ENCODE measurements at regions not wholly inside any gene's neighbourhood (a gene's known extent, or its start where the extent isn't known, plus 50 kb on each side); places are given as distances from the start of the nearest gene placed in this dataset.

- H3K4me1 Mint-ChIP-seq: peaks cover 10 to 18% (median 13%) of the 10 kb centered on the region in 7 donors
- no peak overlapping the region for H3K27ac ChIP-seq (ENCODE audit: low read depth, low read length)
- H3K27me3 Mint-ChIP-seq: peaks cover 78 to 86% (median 85%) of the 10 kb centered on the region in 5 donors
- H3K36me3 Mint-ChIP-seq: no peaks in the 10 kb centered on the region
- ChIA-PET POLR2A (interaction anchor here (1.7 kb wide), 1 partner anchor 209 kb away, joined by 4 read pairs; the partner anchor contains the start of gene NAGK), CTCF (no interaction called here)
- peaks cover 0 to 4% (median 0%) of the 10 kb centered on the region in 11 donors for H3K9me3 Mint-ChIP-seq
- H3K27ac Mint-ChIP-seq: peak overlapping the region in 1 of 9 donors; percentile 39
- H3K4me1 ChIP-seq (ENCODE audit: control insufficient read depth in 2 of 2, insufficient read depth in 2 of 2, low read length in 2 of 2): peaks cover 4 to 16% of the 10 kb centered on the region in 2 donors
- no peaks in the 10 kb centered on the region for H3K36me3 ChIP-seq (ENCODE audit: control insufficient read depth in 2 of 3, insufficient read depth in 3 of 3, low read length in 3 of 3)
- DNase-seq: peak in 2 of 9 donors; percentile 13 to 28
- no peaks in the 10 kb centered on the region for H3K9me3 ChIP-seq (ENCODE audit: control insufficient read depth in 2 of 3, low read length in 3 of 3)
- H3K27me3 ChIP-seq (ENCODE audit: control insufficient read depth in 2 of 2, insufficient read depth in 2 of 2, low read length in 2 of 2): peaks cover 11 to 15% of the 10 kb centered on the region in 2 donors
- ATAC-seq: peak; percentile 22
- intact Hi-C loops (cut with micrococcal nuclease): loop anchor here in 1 of 2 donors (2.0 to 5.0 kb wide), 2 partner anchors 55 to 209 kb away; partner anchors contain the start of genes NAGK and ZNF638
- H3K4me3 Mint-ChIP-seq: peak overlapping the region; percentile 37 to 85 (median 76)
- H3K4me3 ChIP-seq (ENCODE audit: low read length): peak overlapping the region; percentile 67
Measured at GRCh38 chr2:71277536-71278103, 50.7 kb upstream of the PAIP2B start.

GRCh38 chr2:71277147-71277475 lies 50.2 kb upstream of the PAIP2B start:
- H3K4me3 ChIP-seq (ENCODE audit: low read length): peak overlapping the region; percentile 67
- H3K4me1 Mint-ChIP-seq: peaks cover 10 to 18% (median 13%) of the 10 kb centered on the region in 7 donors

GRCh38 chr2:71276311-71277146 lies 49.6 kb upstream of the PAIP2B start:
- intact Hi-C loops (cut with micrococcal nuclease): loop anchor here (1.0 to 5.0 kb wide), 6 partner anchors 49 to 208 kb away; partner anchors contain the start of genes NAGK (in 2 of the 2), PAIP2B (in 2 of the 2), ZNF638 (in 2 of the 2) and MCEE (in 1 of the 2)
- Histone ChIP-seq H3K36me3 (ENCODE audit: control insufficient read depth in 2 of 3, insufficient read depth in 3 of 3, low read length in 3 of 3) (no peaks in the 10 kb centered on the region), H3K4me3 (ENCODE audit: low read length) (peak overlapping the region; percentile 67), H3K27me3 (ENCODE audit: control insufficient read depth in 2 of 2, insufficient read depth in 2 of 2, low read length in 2 of 2) (peaks cover 11 to 15% of the 10 kb centered on the region in 2 donors), H3K4me1 (ENCODE audit: control insufficient read depth in 2 of 2, insufficient read depth in 2 of 2, low read length in 2 of 2) (peaks cover 4 to 16% of the 10 kb centered on the region in 2 donors), H3K9me3 (ENCODE audit: control insufficient read depth in 2 of 3, low read length in 3 of 3) (no peaks in the 10 kb centered on the region), H3K27ac (ENCODE audit: low read depth, low read length) (no peak overlapping the region)
- Mint-ChIP-seq H3K4me1 (peaks cover 10 to 18% (median 13%) of the 10 kb centered on the region in 7 donors), H3K36me3 (no peaks in the 10 kb centered on the region), H3K9me3 (peaks cover 0 to 5% (median 1%) of the 10 kb centered on the region in 11 donors), H3K27ac (no peak overlapping the region), H3K4me3 (peak overlapping the region; percentile 39 to 85 (median 76)), H3K27me3 (peaks cover 78 to 89% (median 86%) of the 10 kb centered on the region in 5 donors)
- peak; percentile 100 for ATAC-seq
- DNase-seq: peak; percentile 70 to 92 (median 84)
- ChIA-PET POLR2A (interaction anchor here (1.7 kb wide), 1 partner anchor 208 kb away, joined by 4 read pairs; the partner anchor contains the start of gene NAGK), CTCF (no interaction called here)

More at GRCh38 chr2:71277147-71277475, 50.2 kb upstream of the PAIP2B start:
- no peak for ATAC-seq
- H3K36me3 Mint-ChIP-seq: no peaks in the 10 kb centered on the region
- H3K9me3 Mint-ChIP-seq: peaks cover 0 to 4% (median 0%) of the 10 kb centered on the region in 11 donors
- H3K4me1 ChIP-seq (ENCODE audit: control insufficient read depth in 2 of 2, insufficient read depth in 2 of 2, low read length in 2 of 2): peaks cover 4 to 16% of the 10 kb centered on the region in 2 donors
- peaks cover 11 to 15% of the 10 kb centered on the region in 2 donors for H3K27me3 ChIP-seq (ENCODE audit: control insufficient read depth in 2 of 2, insufficient read depth in 2 of 2, low read length in 2 of 2)
- H3K27ac ChIP-seq (ENCODE audit: low read depth, low read length): no peak overlapping the region
- ChIA-PET POLR2A (interaction anchor here (1.7 kb wide), 1 partner anchor 208 kb away, joined by 4 read pairs; the partner anchor contains the start of gene NAGK), CTCF (no interaction called here)
- peaks cover 78 to 88% (median 86%) of the 10 kb centered on the region in 5 donors for H3K27me3 Mint-ChIP-seq
- H3K9me3 ChIP-seq (ENCODE audit: control insufficient read depth in 2 of 3, low read length in 3 of 3): no peaks in the 10 kb centered on the region
- H3K27ac Mint-ChIP-seq: no peak overlapping the region
- peak overlapping the region; percentile 37 to 85 (median 76) for H3K4me3 Mint-ChIP-seq
- intact Hi-C loops (cut with micrococcal nuclease): loop anchor here in 1 of 2 donors (2.0 to 5.0 kb wide), 2 partner anchors 55 to 208 kb away; partner anchors contain the start of genes NAGK and ZNF638
- no peaks in the 10 kb centered on the region for H3K36me3 ChIP-seq (ENCODE audit: control insufficient read depth in 2 of 3, insufficient read depth in 3 of 3, low read length in 3 of 3)
- no peak for DNase-seq

Data from naive thymus-derived CD4-positive, alpha-beta T cell (primary cell).